ENCODE measurements at regions not wholly inside any gene's neighbourhood (a gene's known extent, or its start where the extent isn't known, plus 50 kb on each side); places are given as distances from the start of the nearest gene placed in this dataset.

- TF ChIP-seq CTCF (IDR thresholded peaks at IDR 0.05) (no peak), POLR2A (IDR thresholded peaks at IDR 0.05) (no peak)
Observed at GRCh38 chr7:108861071-108861470, 291.4 kb downstream of the DNAJB9 start.

All from thyroid gland (tissue), 4 donors.